Breast epithelium (tissue), 3 donors: ENCODE measurements at regions not wholly inside any gene's neighbourhood (a gene's known extent, or its start where the extent isn't known, plus 50 kb on each side); places are given as distances from the start of the nearest gene placed in this dataset.

Source experiments
- POLR2A ChIP-seq: fragments of 450-650 bp; IDR thresholded peaks from one replicate; pipeline ENCODE4 v1.6.1; 2016; ENCODE audit warnings: antibody characterized with exemption, mild to moderate bottlenecking, moderate library complexity
- POLR2AphosphoS5 ChIP-seq, 3 donors: sonication (generic); formaldehyde crosslinking; IDR thresholded peaks; one replicate each; pipeline ENCODE4 v1.6.1; 2017; ENCODE audit warnings: antibody characterized with exemption in 3 of 3
- TF ChIP-seq, protein P1 (sequence below), 3 donors: fragments of 450-650 bp; IDR thresholded peaks; one replicate each; pipeline ENCODE4 v1.5.1; 2016 to 2017; ENCODE audit warnings: antibody characterized with exemption in 3 of 3, mild to moderate bottlenecking in 3 of 3, moderate library complexity in 3 of 3

DNA sequence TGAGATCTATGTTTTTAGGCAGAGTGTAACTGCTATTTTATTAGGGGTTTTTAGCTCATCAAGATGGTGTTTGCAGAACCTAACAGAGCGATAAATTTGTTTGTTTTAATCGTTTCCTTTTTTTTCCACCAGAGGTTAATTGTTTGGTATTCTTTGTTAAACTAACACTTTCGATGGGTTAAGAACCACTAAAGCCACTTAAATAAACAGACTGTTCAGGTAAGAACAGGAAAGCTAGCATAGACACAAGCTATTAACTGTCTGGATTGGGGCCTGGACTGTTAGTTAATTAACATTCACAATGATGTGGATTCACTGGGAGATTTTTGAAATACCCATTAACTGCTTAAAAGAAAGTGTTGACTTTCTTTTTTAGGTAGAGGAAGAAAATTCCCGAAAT lies 209.0 kb upstream of the COPS8 start:
- TF ChIP-seq POLR2AphosphoS5 (IDR thresholded peaks at IDR 0.05) (no peak), POLR2A (no peak)
- TF ChIP-seq, protein P1, sequence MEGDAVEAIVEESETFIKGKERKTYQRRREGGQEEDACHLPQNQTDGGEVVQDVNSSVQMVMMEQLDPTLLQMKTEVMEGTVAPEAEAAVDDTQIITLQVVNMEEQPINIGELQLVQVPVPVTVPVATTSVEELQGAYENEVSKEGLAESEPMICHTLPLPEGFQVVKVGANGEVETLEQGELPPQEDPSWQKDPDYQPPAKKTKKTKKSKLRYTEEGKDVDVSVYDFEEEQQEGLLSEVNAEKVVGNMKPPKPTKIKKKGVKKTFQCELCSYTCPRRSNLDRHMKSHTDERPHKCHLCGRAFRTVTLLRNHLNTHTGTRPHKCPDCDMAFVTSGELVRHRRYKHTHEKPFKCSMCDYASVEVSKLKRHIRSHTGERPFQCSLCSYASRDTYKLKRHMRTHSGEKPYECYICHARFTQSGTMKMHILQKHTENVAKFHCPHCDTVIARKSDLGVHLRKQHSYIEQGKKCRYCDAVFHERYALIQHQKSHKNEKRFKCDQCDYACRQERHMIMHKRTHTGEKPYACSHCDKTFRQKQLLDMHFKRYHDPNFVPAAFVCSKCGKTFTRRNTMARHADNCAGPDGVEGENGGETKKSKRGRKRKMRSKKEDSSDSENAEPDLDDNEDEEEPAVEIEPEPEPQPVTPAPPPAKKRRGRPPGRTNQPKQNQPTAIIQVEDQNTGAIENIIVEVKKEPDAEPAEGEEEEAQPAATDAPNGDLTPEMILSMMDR (IDR thresholded peaks at IDR 0.05), result no peak
